ENCODE measurements at regions not wholly inside any gene's neighbourhood (a gene's known extent, or its start where the extent isn't known, plus 50 kb on each side); places are given as distances from the start of the nearest gene placed in this dataset.
"Not testable (repeated sequence)": the region's sequence is repeated elsewhere in the genome, so short reads cannot be mapped to it uniquely, and the experiment has no call there.

- no peak overlapping the region for H3K4me3 ChIP-seq (ENCODE audit: low read length)
- no peak overlapping the region for H2AFZ ChIP-seq (ENCODE audit: low read depth, low read length)
- no peak overlapping the region for H3K27ac ChIP-seq (ENCODE audit: low read length)
- H3K36me3 ChIP-seq (replicated peaks; ENCODE audit: low read depth, low read length): peaks cover 4% of the 10 kb centered on the region
- H3K4me1 ChIP-seq (ENCODE audit: low read length): peaks cover 3% of the 10 kb centered on the region; the same call in 1 of the 2 replicates
- no peaks in the 10 kb centered on the region for H4K20me1 ChIP-seq (ENCODE audit: insufficient read depth, low read length)
- no peaks in the 10 kb centered on the region for H3K27me3 ChIP-seq (ENCODE audit: low read depth, low read length)
- no peak overlapping the region for H3K9ac ChIP-seq (ENCODE audit: low read length)
- H3K4me2 ChIP-seq (ENCODE audit: low read length): no peak overlapping the region
- no peaks in the 10 kb centered on the region for H3K9me3 ChIP-seq (ENCODE audit: insufficient read depth, low read length)
- no peaks in the 10 kb centered on the region for H3K79me2 ChIP-seq (ENCODE audit: low read length)
- no peak for TF ChIP-seq EZH2phosphoT487 (IDR thresholded peaks at IDR 0.05; ENCODE audit: low read depth)
- TF ChIP-seq CTCF (IDR thresholded peaks at IDR 0.05; ENCODE audit: low read depth, low read length): no peak
Measured at GRCh38 chr2:41032715-41033114, 580.8 kb upstream of the SLC8A1 start.

GRCh38 chr2:41033127-41033526 is 581.2 kb upstream of the SLC8A1 start:
- H3K4me3 ChIP-seq (ENCODE audit: low read length): no peak overlapping the region
- H3K27ac ChIP-seq (ENCODE audit: low read length): no peak overlapping the region
- no peak overlapping the region for H3K4me2 ChIP-seq (ENCODE audit: low read length)
- no peak for TF ChIP-seq EZH2phosphoT487 (IDR thresholded peaks at IDR 0.05; ENCODE audit: low read depth)
- no peaks in the 10 kb centered on the region for H3K9me3 ChIP-seq (ENCODE audit: insufficient read depth, low read length)
- peaks cover 3% of the 10 kb centered on the region; the same call in 1 of the 2 replicates for H3K4me1 ChIP-seq (ENCODE audit: low read length)
- no peak overlapping the region for H3K9ac ChIP-seq (ENCODE audit: low read length)
- no peak overlapping the region for H2AFZ ChIP-seq (ENCODE audit: low read depth, low read length)
- H3K79me2 ChIP-seq (ENCODE audit: low read length): no peaks in the 10 kb centered on the region
- peaks cover 4% of the 10 kb centered on the region for H3K36me3 ChIP-seq (replicated peaks; ENCODE audit: low read depth, low read length)
- H4K20me1 ChIP-seq (ENCODE audit: insufficient read depth, low read length): no peaks in the 10 kb centered on the region
- H3K27me3 ChIP-seq (ENCODE audit: low read depth, low read length): no peaks in the 10 kb centered on the region

- Histone ChIP-seq H2AFZ (ENCODE audit: low read depth, low read length) (no peak overlapping the region), H3K4me2 (ENCODE audit: low read length) (no peak overlapping the region), H3K36me3 (replicated peaks; ENCODE audit: low read depth, low read length) (no peaks in the 10 kb centered on the region), H3K9me3 (ENCODE audit: insufficient read depth, low read length) (no peaks in the 10 kb centered on the region), H3K9ac (ENCODE audit: low read length) (no peak overlapping the region), H3K4me3 (ENCODE audit: low read length) (no peak overlapping the region), H3K4me1 (ENCODE audit: low read length) (no peaks in the 10 kb centered on the region), H3K79me2 (ENCODE audit: low read length) (no peaks in the 10 kb centered on the region), H3K27me3 (ENCODE audit: low read depth, low read length) (no peaks in the 10 kb centered on the region), H4K20me1 (ENCODE audit: insufficient read depth, low read length) (no peaks in the 10 kb centered on the region), H3K27ac (ENCODE audit: low read length) (no peak overlapping the region)
- no peak for TF ChIP-seq CTCF (IDR thresholded peaks at IDR 0.05; ENCODE audit: low read depth, low read length)
- no peak for TF ChIP-seq EZH2phosphoT487 (IDR thresholded peaks at IDR 0.05; ENCODE audit: low read depth)
Measured at GRCh38 chr2:41038408-41038807, 586.5 kb upstream of the SLC8A1 start.

GRCh38 chr2:41039750-41040149 is 587.9 kb upstream of the SLC8A1 start:
- H2AFZ ChIP-seq (ENCODE audit: low read depth, low read length); H3K4me2 ChIP-seq (ENCODE audit: low read length); H3K27ac ChIP-seq (ENCODE audit: low read length); H3K4me1 ChIP-seq (ENCODE audit: low read length); H3K79me2 ChIP-seq (ENCODE audit: low read length); H3K27me3 ChIP-seq (ENCODE audit: low read depth, low read length); H3K36me3 ChIP-seq (replicated peaks; ENCODE audit: low read depth, low read length); H3K9me3 ChIP-seq (ENCODE audit: insufficient read depth, low read length); H3K9ac ChIP-seq (ENCODE audit: low read length); H3K4me3 ChIP-seq (ENCODE audit: low read length); H4K20me1 ChIP-seq (ENCODE audit: insufficient read depth, low read length): not testable (repeated sequence)

- Histone ChIP-seq H3K9ac (ENCODE audit: low read length) (no peak overlapping the region), H3K36me3 (replicated peaks; ENCODE audit: low read depth, low read length) (no peaks in the 10 kb centered on the region), H3K27me3 (ENCODE audit: low read depth, low read length) (no peaks in the 10 kb centered on the region), H4K20me1 (ENCODE audit: insufficient read depth, low read length) (no peaks in the 10 kb centered on the region), H3K79me2 (ENCODE audit: low read length) (no peaks in the 10 kb centered on the region), H3K4me2 (ENCODE audit: low read length) (no peak overlapping the region), H3K9me3 (ENCODE audit: insufficient read depth, low read length) (no peaks in the 10 kb centered on the region), H2AFZ (ENCODE audit: low read depth, low read length) (no peak overlapping the region), H3K4me1 (ENCODE audit: low read length) (no peaks in the 10 kb centered on the region), H3K4me3 (ENCODE audit: low read length) (no peak overlapping the region), H3K27ac (ENCODE audit: low read length) (no peak overlapping the region)
- TF ChIP-seq CTCF (IDR thresholded peaks at IDR 0.05; ENCODE audit: low read depth, low read length) (no peak), EZH2phosphoT487 (IDR thresholded peaks at IDR 0.05; ENCODE audit: low read depth) (no peak)
Measured at GRCh38 chr2:41040782-41041520, 589.1 kb upstream of the SLC8A1 start.
